NK-92 (cell line): ENCODE measurements at regions not wholly inside any gene's neighbourhood (a gene's known extent, or its start where the extent isn't known, plus 50 kb on each side); places are given as distances from the start of the nearest gene placed in this dataset.
"Not testable (repeated sequence)": the region's sequence is repeated elsewhere in the genome, so short reads cannot be mapped to it uniquely, and the experiment has no call there.

Source experiments
- DNase-seq: peaks from one replicate; lab custom pipeline; 2025; ENCODE audit not compliant: unreplicated experiment; lab: John Stamatoyannopoulos, UW

- no peak for DNase-seq
These were observed 187.2 kb upstream of the SPRY1 start for GRCh38 chr4:123209436-123209835.

- no peak for DNase-seq
These were observed 181.1 kb upstream of the SPRY1 start for GRCh38 chr4:123215536-123215935.

- no peak for DNase-seq
These were observed 180.1 kb upstream of the SPRY1 start for GRCh38 chr4:123216543-123216942.

GRCh38 chr4:123216946-123217345 lies 179.6 kb upstream of the SPRY1 start:
- no peak for DNase-seq

- DNase-seq = no peak
These were observed 178.9 kb upstream of the SPRY1 start for GRCh38 chr4:123217664-123218063.

DNA sequence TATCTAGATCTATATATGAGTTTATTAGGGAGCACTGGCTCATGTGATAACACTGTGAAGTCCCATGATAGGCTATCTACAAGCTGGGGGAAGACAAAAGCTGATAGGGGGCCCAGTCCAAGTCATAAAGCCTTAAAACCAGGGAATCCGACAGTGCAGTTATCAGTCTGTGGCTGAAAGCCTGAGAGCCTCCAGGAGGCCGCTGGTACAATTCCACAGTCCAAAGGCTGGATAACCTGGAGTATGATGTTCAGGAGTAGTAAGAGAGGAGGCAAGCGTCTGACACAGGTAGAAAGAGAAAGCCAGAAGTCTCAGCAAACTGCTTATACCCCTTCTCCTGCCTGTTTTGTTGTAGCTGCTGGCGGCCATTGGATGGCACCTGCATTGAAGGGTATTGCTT lies 177.6 kb upstream of the SPRY1 start:
- no peak for DNase-seq

GRCh38 chr4:123229286-123229685 lies 167.3 kb upstream of the SPRY1 start:
- DNase-seq = no peak

DNA sequence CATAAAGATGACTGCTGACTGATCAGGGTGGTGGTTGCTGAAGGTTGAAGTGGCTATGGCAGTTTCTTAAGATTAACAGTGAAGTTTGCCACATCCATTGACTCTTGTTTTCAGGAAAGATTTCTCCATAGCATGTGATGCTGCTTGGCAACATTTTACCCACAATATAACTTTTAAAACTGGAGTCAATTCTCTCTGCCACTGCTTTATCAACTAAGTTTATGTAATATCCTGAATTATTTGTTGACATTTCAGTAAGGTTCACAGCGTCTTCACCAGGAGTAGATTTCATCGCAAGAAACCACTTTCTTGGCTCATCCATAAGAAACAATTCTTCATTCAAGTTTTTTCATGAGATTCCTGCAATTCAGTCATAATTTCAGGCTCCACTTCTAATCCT lies 166.5 kb upstream of the SPRY1 start:
- no peak for DNase-seq

DNA sequence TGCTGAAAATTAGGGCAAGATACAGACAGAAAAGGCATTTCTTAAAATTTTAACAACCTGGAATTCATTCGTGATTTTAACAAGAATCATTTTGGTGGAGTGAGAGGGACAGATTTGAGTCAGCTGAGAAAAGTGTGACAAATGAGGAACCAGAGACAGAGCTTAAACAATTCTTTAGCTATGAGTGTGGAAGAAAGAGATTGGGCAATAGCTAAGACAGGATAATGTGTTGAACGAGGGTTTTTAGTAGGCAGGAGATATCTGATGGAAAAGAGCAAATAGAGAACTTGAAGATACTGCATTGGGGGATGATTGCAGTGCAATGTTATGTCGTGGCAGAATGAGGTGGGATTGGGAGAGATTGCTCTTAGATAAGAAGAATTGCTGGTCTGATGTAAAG lies 164.2 kb upstream of the SPRY1 start:
- DNase-seq = no peak

DNA sequence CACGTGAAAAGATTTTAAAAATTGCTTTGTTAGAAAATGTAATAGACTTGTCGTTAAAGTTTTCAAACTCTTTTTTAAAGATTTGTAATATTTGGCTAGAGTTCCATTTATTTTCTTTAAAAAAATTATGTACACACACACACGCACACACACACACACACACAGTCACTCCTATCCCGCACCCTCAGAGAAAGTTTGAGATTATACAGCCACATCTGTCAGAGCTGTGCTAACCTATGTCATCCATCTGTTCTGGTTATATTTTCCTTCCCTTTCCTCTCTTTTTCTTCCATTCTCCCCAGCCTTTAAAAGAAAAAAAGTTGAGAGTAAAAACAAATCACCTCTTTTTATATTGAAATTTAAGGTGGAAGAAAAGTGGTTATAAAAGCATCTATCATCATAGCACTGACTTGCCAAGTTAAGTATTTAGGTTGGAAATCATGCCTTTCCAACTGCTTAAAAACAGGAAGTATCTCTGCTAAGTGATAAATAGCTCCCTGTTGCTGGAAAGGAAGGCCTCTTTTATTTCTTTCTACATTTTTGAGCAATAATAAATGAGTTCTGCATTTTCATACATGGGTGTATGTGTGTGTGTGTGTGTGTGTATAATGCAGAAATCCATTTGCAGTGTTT lies 163.3 kb upstream of the SPRY1 start:
- no peak for DNase-seq

DNA sequence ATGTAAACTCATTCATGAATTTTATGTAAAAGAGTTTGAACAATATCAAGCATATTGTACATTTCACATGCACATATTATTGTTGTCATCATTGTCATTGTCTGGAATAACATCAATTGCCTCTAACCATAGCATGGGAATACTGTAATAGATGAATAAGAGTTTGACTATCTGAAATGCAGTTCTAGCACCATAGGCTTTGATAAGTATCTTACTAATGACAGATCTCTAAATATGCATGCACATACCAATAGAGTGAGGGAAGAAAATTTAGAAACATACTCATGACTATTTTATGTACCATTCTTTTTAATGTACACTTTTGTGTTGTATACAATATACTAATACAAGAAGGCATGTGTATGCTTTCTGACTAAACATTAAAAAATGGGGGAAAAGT lies 161.6 kb upstream of the SPRY1 start:
- no peak for DNase-seq

GRCh38 chr4:123235431-123235830 lies 161.2 kb upstream of the SPRY1 start:
- no peak for DNase-seq

DNA sequence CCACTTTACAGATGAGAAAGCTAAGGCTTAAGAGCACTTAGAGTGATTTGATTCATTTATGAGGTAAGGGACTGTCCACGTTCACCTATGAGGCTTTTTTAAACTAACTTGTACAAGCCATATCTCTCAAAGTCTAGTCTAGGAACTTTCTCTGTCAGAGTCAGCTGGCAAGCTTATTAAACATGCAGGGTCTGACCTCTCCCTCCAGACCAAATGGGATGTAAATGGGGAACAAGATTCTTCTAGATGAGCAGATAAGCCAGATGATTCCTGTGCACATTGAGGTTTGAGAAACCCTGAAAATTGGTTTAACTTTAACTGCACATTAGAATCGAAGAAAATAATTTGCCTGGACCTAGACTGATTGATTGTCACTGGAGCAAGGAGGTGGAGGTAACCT lies 160.0 kb upstream of the SPRY1 start:
- no peak for DNase-seq

- DNase-seq = not testable (repeated sequence)
These were observed 156.3 kb upstream of the SPRY1 start for GRCh38 chr4:123240286-123240685.

DNA sequence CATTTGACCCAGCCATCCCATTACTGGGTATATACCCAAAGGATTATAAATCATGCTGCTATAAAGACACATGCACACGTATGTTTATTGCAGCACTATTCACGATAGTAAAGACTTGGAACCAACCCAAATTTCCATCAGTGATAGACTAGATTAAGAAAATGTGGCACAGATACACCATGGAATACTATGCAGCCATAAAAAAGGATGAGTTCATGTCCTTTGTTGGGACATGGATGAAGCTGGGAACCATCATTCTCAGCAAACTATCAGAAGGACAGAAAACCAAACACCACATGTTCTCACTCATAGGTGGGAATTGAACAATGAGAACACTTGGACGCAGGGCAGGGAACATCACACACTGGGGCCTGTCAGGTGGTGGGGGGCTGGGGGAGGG lies 153.4 kb upstream of the SPRY1 start:
- not testable (repeated sequence) for DNase-seq

GRCh38 chr4:123244137-123244536 lies 152.5 kb upstream of the SPRY1 start:
- no peak for DNase-seq

DNA sequence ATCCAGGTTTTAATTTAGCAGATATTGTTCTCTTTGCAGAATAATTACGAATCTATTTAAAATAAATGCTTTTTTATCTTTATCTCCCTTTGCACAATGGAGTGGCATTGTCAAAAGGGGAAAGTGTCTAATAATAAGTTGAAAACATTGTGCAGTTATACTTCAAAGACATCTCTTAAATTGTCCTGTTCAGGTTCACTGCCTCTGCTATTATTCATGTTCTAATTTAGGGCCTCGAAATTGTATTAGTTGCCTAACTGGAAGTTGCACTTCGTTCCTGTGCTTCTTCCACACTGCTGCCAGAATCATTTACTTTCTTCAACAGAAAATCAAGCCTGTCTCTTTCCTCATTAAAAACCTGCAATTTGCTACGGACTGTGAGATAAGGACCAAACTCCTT lies 150.5 kb upstream of the SPRY1 start:
- DNase-seq = no peak

- DNase-seq = no peak
These were observed 148.4 kb upstream of the SPRY1 start for GRCh38 chr4:123248085-123248659.

DNA sequence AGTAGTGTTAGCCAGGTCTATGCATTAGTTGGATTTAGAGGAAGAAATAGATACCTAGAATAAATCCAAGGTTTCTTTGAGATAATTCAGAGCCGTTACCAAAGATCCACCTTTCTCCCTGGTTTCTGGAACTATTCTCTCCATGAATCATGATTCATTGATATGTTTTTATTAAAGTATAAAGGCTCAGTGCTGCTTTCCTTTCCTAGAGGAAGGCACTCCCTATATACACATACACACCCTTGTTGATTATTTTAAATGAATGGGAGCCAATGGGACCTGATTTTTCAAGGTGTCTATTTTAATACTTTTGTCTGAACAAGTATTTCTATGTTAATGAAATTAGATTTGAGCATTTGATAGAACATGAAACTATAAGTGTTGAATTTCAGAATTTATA lies 146.8 kb upstream of the SPRY1 start:
- no peak for DNase-seq

DNA sequence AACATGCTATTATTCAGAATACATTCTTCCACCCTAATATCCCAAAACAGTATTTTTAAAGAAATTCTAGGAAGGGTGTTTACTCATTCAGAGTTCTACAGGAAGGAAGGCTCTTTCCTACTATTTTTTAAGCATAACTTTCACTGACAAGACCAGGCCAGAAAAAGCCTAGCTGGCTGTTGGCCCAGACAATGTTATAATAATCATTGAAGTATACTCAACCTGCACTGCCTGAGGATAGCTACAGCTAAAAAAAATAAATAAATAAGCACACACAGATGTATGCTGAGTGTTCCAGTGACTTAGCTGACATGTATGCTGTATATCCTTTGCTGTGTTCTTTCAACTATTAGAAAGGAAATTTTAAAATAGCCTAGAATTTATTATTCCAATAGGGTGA lies 145.8 kb upstream of the SPRY1 start:
- no peak for DNase-seq

DNA sequence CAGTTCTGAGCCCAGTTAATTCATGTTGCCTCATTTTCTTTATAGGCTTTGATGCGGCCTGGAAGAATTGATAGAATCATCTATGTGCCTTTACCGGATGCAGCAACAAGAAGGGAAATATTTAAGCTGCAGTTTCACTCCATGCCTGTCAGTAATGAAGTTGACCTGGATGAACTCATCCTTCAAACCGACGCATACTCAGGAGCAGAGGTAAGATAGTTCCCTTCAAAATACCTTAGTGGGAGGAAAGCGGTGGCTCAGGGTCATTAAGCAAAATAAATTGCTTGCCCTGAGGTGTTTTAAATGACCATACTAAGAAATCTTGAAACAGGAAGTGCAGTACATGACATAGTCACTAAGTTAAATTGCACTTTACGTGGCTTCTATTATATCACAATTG lies 140.6 kb upstream of the SPRY1 start:
- no peak for DNase-seq

- DNase-seq = no peak
These were observed 139.7 kb upstream of the SPRY1 start for GRCh38 chr4:123256901-123257300.

DNA sequence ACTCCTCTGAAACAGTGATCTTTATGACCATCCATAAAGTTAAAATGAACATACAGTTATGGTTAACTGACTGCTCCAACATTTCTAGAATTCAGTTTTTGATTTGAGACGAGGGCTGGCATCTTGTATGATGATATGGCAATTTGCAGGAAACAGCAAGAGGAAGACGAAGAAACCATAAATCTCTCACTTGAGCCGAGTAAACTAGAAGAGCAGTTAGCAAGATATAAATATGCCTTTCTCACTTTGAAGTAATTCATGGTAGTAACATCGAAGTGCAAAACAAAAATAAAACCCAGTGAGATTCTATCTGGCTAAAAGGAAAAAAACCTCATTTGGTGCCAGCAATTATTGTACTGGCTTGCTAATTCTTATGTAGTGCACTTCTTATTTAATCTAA lies 139.0 kb upstream of the SPRY1 start:
- DNase-seq = no peak
